Prostate gland (tissue), 2 donors: ENCODE measurements at regions not wholly inside any gene's neighbourhood (a gene's known extent, or its start where the extent isn't known, plus 50 kb on each side); places are given as distances from the start of the nearest gene placed in this dataset.

Experiments used
- DNase-seq: peaks from one replicate; pipeline ENCODE4 v3.0.0-alpha.2; 2019; ENCODE audit warnings: low spot score
- H3K27ac ChIP-seq, 2 donors: fragments of 200-600 bp; sonication (generic); 2 replicates each; pipeline ENCODE4 v1.5.1; 2017 to 2019
- H3K27me3 ChIP-seq: fragments of 200-600 bp; sonication (generic); replicated peaks from 2 replicates; pipeline ENCODE4 v1.5.1; 2019; ENCODE audit not compliant: insufficient read depth
- H3K36me3 ChIP-seq, 2 donors: fragments of 200-600 bp; sonication (generic); 1 replicate in 1 of 2; 2 replicates in 1 of 2; pipeline versions ENCODE4 v1.5.1 to v1.8.1; 2017 to 2019
- H3K4me1 ChIP-seq: fragments of 200-600 bp; sonication (generic); replicated peaks from 2 replicates; pipeline ENCODE4 v1.5.1; 2019
- H3K4me3 ChIP-seq, 2 donors: fragments of 200-600 bp; sonication (generic); 2 replicates each; pipeline ENCODE4 v1.5.1; 2017 to 2019
- H3K9me3 ChIP-seq: fragments of 200-600 bp; sonication (generic); 2 replicates; pipeline ENCODE4 v1.5.1; 2017
- CTCF ChIP-seq, 4 experiments: fragments of 200-600 bp in 2 of 4; fragments of 450-650 bp in 2 of 4; sonication (generic) in 2 of 4; IDR thresholded peaks; 1 replicate in 3 of 4; 2 replicates in 1 of 4; pipeline ENCODE4 v1.5.1; 2016 to 2019; ENCODE audit warnings: antibody characterized with exemption in 4 of 4, mild to moderate bottlenecking in 2 of 4, moderate library complexity in 2 of 4
- POLR2A ChIP-seq: fragments of 450-650 bp; IDR thresholded peaks from one replicate; pipeline ENCODE4 v1.6.1; 2016; ENCODE audit warnings: antibody characterized with exemption, mild to moderate bottlenecking
- POLR2AphosphoS5 ChIP-seq: sonication (generic); formaldehyde crosslinking; IDR thresholded peaks from one replicate; pipeline ENCODE4 v1.6.1; 2017; ENCODE audit warnings: antibody characterized with exemption
- WGBS: methylation state at CpG from one replicate; pipeline ENCODE4 v1.1.5; 2018; 5-methylcytosine and 5-hydroxymethylcytosine counted together
- intact Hi-C: fragments of 100-400 bp; cut with DNase I; formaldehyde crosslinking; loops from one replicate; pipeline ENCODE4 v1.14.2; 2022

- Histone ChIP-seq H3K4me1 (no peaks in the 10 kb centered on the region), H3K9me3 (no peaks in the 10 kb centered on the region), H3K36me3 (no peaks in the 10 kb centered on the region), H3K27me3 (no peaks in the 10 kb centered on the region), H3K27ac (no peak overlapping the region), H3K4me3 (no peak overlapping the region)
- DNase-seq: no peak
- intact Hi-C loops: no loop called here
- no peak for TF ChIP-seq POLR2A
- no peak for TF ChIP-seq CTCF (IDR thresholded peaks at IDR 0.05)
- no peak for TF ChIP-seq POLR2AphosphoS5
Measured at GRCh38 chr17:69884356-69884755, 190.7 kb upstream of the KCNJ16 start.

- no peaks in the 10 kb centered on the region for H3K36me3 ChIP-seq
- no peak overlapping the region for H3K4me3 ChIP-seq
- no peaks in the 10 kb centered on the region for H3K9me3 ChIP-seq
- DNase-seq: no peak
- WGBS: 82% methylated on average over 2 of the region's 2 CpGs
- intact Hi-C loops: no loop called here
- no peaks in the 10 kb centered on the region for H3K4me1 ChIP-seq
- no peak for TF ChIP-seq CTCF (IDR thresholded peaks at IDR 0.05)
- TF ChIP-seq POLR2AphosphoS5: no peak
- no peak for TF ChIP-seq POLR2A
- no peak overlapping the region for H3K27ac ChIP-seq
- no peaks in the 10 kb centered on the region for H3K27me3 ChIP-seq
Measured at GRCh38 chr17:69884846-69885245, 190.2 kb upstream of the KCNJ16 start.

- 94% methylated on average over 5 of the region's 5 CpGs for WGBS
- DNase-seq: no peak
- H3K4me1 ChIP-seq: no peaks in the 10 kb centered on the region
- no peak overlapping the region for H3K4me3 ChIP-seq
- H3K27me3 ChIP-seq: no peaks in the 10 kb centered on the region
- intact Hi-C loops: no loop called here
- no peaks in the 10 kb centered on the region for H3K36me3 ChIP-seq
- H3K27ac ChIP-seq: no peak overlapping the region
- TF ChIP-seq CTCF (IDR thresholded peaks at IDR 0.05) (no peak), POLR2A (no peak), POLR2AphosphoS5 (no peak)
- H3K9me3 ChIP-seq: no peaks in the 10 kb centered on the region
Measured at GRCh38 chr17:69898601-69899000, 176.4 kb upstream of the KCNJ16 start.

DNA sequence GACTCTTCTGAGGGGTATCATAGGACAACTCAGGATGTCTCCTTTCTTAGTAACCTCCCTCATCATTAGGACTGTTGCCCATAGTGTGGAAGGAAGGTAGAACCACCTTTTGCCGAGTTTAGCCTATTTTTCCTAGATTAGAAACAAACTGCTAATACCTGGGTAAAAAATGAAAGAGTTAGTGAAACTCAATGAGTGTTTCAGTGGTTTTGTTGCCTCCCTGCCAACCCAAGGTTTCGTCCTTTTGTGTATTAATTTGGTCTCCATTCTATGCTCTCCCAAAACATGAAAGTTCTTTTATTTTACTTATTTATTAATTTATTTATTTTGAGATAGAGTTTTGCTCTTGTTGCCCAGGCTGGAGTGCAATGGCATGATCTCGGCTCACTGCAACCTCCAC lies 174.9 kb upstream of the KCNJ16 start:
- Histone ChIP-seq H3K27ac (no peak overlapping the region), H3K4me1 (no peaks in the 10 kb centered on the region), H3K27me3 (no peaks in the 10 kb centered on the region), H3K4me3 (no peak overlapping the region), H3K9me3 (no peaks in the 10 kb centered on the region), H3K36me3 (no peaks in the 10 kb centered on the region)
- TF ChIP-seq CTCF (IDR thresholded peaks at IDR 0.05) (no peak), POLR2A (no peak), POLR2AphosphoS5 (no peak)
- WGBS: 89% methylated on average over 3 of the region's 3 CpGs
- intact Hi-C loops: no loop called here
- DNase-seq: no peak

DNA sequence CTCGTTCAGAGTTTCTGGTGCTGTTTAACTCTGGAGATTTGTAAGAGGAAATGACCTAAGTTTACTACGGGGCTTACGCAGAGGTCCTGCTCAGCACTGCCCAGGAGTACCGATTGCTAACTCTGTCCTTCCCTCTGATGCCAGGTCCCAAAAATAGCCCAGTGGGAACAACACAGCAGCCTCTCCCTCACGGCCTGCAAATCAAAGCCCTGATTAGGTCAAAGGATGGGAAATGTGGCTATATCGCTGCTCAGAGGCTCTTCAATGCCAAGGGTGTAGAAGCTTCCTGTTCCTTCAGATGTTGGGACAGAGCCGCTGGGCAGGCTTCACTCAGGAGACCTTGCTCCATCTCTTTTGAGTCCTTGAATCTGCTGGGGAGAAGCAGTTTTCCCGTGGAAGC lies 174.2 kb upstream of the KCNJ16 start:
- H3K27ac ChIP-seq: no peak overlapping the region
- H3K27me3 ChIP-seq: no peaks in the 10 kb centered on the region
- H3K4me1 ChIP-seq: no peaks in the 10 kb centered on the region
- H3K9me3 ChIP-seq: no peaks in the 10 kb centered on the region
- DNase-seq: no peak
- WGBS: 73% methylated on average over 8 of the region's 8 CpGs
- intact Hi-C loops: no loop called here
- H3K4me3 ChIP-seq: no peak overlapping the region
- TF ChIP-seq CTCF (IDR thresholded peaks at IDR 0.05): no peak
- no peak for TF ChIP-seq POLR2AphosphoS5
- no peak for TF ChIP-seq POLR2A
- H3K36me3 ChIP-seq: no peaks in the 10 kb centered on the region
